Mesothelial cell of epicardium (in vitro differentiated cells): ENCODE measurements at regions not wholly inside any gene's neighbourhood (a gene's known extent, or its start where the extent isn't known, plus 50 kb on each side); places are given as distances from the start of the nearest gene placed in this dataset.

Experiments used
- DNase-seq, 2 experiments: peaks; one replicate each; pipeline ENCODE4 v3.0.0; 2021; ENCODE audit warnings: low spot score in 2 of 2; ENCODE audit not compliant: unreplicated experiment in 2 of 2
- H3K27ac Mint-ChIP-seq: 2 replicates; pipeline ENCODE4 v1.8.0; 2021; ENCODE audit warnings: mixed read lengths
- H3K27me3 Mint-ChIP-seq: 2 replicates; pipeline ENCODE4 v1.8.0; 2021; ENCODE audit warnings: low read depth, mixed read lengths
- H3K36me3 Mint-ChIP-seq: 2 replicates; pipeline ENCODE4 v1.8.0; 2021; ENCODE audit warnings: mixed read lengths
- H3K4me1 Mint-ChIP-seq: 2 replicates; pipeline ENCODE4 v1.8.0; 2021; ENCODE audit warnings: mixed read lengths
- H3K4me3 Mint-ChIP-seq: 2 replicates; pipeline ENCODE4 v1.8.0; 2021; ENCODE audit warnings: mild to moderate bottlenecking, moderate library complexity, mixed read lengths
- H3K9me3 Mint-ChIP-seq: 2 replicates; pipeline ENCODE4 v1.8.0; 2021; ENCODE audit warnings: mixed read lengths
- CTCF ChIP-seq: fragments of 200-600 bp; sonication (generic); IDR thresholded peaks from one replicate; pipeline ENCODE4 v1.5.0; 2021; ENCODE audit warnings: antibody characterized with exemption; ENCODE audit not compliant: unreplicated experiment

GRCh38 chr15:77720655-77721054 is 87.9 kb upstream of the LINGO1 start:
- peak overlapping the region; percentile 25 for H3K27ac Mint-ChIP-seq
- H3K4me1 Mint-ChIP-seq: peaks cover 40% of the 10 kb centered on the region
- no peaks in the 10 kb centered on the region for H3K9me3 Mint-ChIP-seq
- H3K36me3 Mint-ChIP-seq: no peaks in the 10 kb centered on the region
- DNase-seq: no peak
- no peak for TF ChIP-seq CTCF
- H3K27me3 Mint-ChIP-seq: peaks cover 3% of the 10 kb centered on the region
- H3K4me3 Mint-ChIP-seq: no peak overlapping the region

- H3K4me1 Mint-ChIP-seq: peaks cover 41% of the 10 kb centered on the region
- H3K9me3 Mint-ChIP-seq: no peaks in the 10 kb centered on the region
- no peak overlapping the region for H3K4me3 Mint-ChIP-seq
- no peak for TF ChIP-seq CTCF
- peaks cover 2% of the 10 kb centered on the region for H3K27me3 Mint-ChIP-seq
- no peak for DNase-seq
- H3K27ac Mint-ChIP-seq: no peak overlapping the region
- H3K36me3 Mint-ChIP-seq: no peaks in the 10 kb centered on the region
Measured at GRCh38 chr15:77720173-77720572, 87.5 kb upstream of the LINGO1 start.

GRCh38 chr15:77719450-77719849 is 86.7 kb upstream of the LINGO1 start:
- peaks cover 41% of the 10 kb centered on the region for H3K4me1 Mint-ChIP-seq
- no peak for TF ChIP-seq CTCF
- H3K36me3 Mint-ChIP-seq: no peaks in the 10 kb centered on the region
- H3K27ac Mint-ChIP-seq: no peak overlapping the region
- H3K9me3 Mint-ChIP-seq: no peaks in the 10 kb centered on the region
- no peak for DNase-seq
- H3K4me3 Mint-ChIP-seq: no peak overlapping the region
- peaks cover 5% of the 10 kb centered on the region for H3K27me3 Mint-ChIP-seq

- H3K27ac Mint-ChIP-seq: no peak overlapping the region
- no peak overlapping the region for H3K4me3 Mint-ChIP-seq
- peaks cover 41% of the 10 kb centered on the region for H3K4me1 Mint-ChIP-seq
- DNase-seq: no peak
- H3K27me3 Mint-ChIP-seq: peaks cover 18% of the 10 kb centered on the region
- no peak for TF ChIP-seq CTCF
- no peaks in the 10 kb centered on the region for H3K9me3 Mint-ChIP-seq
- H3K36me3 Mint-ChIP-seq: no peaks in the 10 kb centered on the region
Measured at GRCh38 chr15:77717333-77717990, 84.8 kb upstream of the LINGO1 start.

GRCh38 chr15:77716632-77717332 is 84.1 kb upstream of the LINGO1 start:
- H3K27me3 Mint-ChIP-seq: peaks cover 17% of the 10 kb centered on the region
- H3K27ac Mint-ChIP-seq: no peak overlapping the region
- no peaks in the 10 kb centered on the region for H3K36me3 Mint-ChIP-seq
- no peak for TF ChIP-seq CTCF
- no peaks in the 10 kb centered on the region for H3K9me3 Mint-ChIP-seq
- no peak for DNase-seq
- no peak overlapping the region for H3K4me3 Mint-ChIP-seq
- peaks cover 39% of the 10 kb centered on the region for H3K4me1 Mint-ChIP-seq
